ENCODE measurements at regions not wholly inside any gene's neighbourhood (a gene's known extent, or its start where the extent isn't known, plus 50 kb on each side); places are given as distances from the start of the nearest gene placed in this dataset.

DNA sequence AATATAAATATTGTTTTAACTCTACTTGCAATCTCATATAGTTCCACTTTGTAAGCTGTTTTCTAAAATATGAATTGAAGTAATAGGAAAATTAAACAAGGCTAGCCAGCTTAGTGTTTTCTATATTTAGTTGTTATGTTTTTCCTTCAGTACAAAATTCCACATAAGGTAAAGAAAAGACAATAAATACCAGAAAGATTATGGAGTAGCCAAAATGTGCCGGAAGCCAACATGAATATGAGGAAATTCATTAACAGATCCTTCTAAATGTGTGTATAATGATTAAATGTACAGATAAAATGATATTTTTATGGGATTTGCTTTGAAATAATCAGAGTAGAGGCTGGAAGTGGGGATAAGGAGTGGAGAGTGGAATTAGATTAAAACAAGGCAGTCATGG is 52.5 kb upstream of the COL21A1 start:
- H3K9me3 ChIP-seq (ENCODE audit: control insufficient read depth, insufficient read depth, low read length), result no peaks in the 10 kb centered on the region
- no peaks in the 10 kb centered on the region for H3K27me3 ChIP-seq (ENCODE audit: control insufficient read depth, insufficient read depth, low read length)
- no peaks in the 10 kb centered on the region for H3K4me1 ChIP-seq (ENCODE audit: control insufficient read depth, insufficient read depth, low read length)
- DNase-seq (ENCODE audit: low read depth in 4 of 6, low spot score in 6 of 6), result no peak
- WGBS (ENCODE audit: insufficient coverage), result 100% methylated on average over 1 of the region's 1 CpG
- H3K27ac ChIP-seq (ENCODE audit: low read depth, low read length), result no peak overlapping the region
- no peaks in the 10 kb centered on the region for H3K36me3 ChIP-seq (ENCODE audit: control insufficient read depth, insufficient read depth, low read length)
- H3K4me3 ChIP-seq (ENCODE audit: low read depth, low read length), result no peak overlapping the region

DNA sequence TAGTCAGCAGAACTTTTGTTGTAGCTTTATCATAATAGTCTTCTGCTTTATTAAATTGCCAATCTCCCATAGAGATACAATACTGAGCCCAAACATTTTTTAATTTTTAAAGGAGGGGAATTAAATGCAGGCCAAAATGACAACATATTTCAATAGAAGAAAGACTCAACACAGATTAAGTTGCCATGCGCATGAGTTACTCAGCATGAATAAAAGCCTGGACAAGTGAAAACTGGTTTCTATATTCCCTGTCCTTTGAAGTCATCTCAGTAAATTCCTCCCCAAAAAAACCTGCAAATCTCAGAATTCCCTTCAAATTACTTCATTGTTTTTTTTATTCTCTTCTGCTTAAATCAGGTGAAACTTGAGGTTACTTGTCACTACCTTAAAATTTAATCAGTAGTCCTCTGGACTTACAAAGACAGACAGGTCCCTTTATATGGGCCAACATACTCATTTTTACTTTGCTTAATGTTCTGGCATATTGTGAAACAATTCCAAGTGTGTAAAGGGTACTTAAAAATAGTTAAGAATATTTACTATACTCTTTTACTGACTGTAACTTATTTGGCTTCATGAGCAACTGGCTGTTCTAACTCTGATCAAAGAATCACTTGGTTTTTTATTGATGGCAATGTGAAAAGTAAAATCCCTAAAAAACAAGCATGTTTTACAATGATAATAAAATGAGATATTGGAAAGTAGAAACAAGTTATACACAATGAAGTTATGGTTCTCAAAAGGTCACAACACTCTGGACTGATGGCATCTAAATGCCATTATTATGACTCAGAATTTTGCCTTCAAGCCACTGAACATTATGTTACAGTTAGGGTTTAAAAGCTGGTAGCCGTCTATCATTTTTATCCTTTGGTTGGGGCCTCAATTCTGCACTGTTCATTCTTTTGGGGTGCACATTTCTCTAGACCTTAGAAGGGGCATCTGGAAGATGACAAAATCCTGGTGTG is 49.9 kb upstream of the COL21A1 start:
- DNase-seq (ENCODE audit: low read depth in 4 of 6, low spot score in 6 of 6), result no peak
- H3K9me3 ChIP-seq (ENCODE audit: control insufficient read depth, insufficient read depth, low read length), result no peaks in the 10 kb centered on the region
- peak overlapping the region; percentile 52 for H3K27ac ChIP-seq (ENCODE audit: low read depth, low read length)
- no peaks in the 10 kb centered on the region for H3K27me3 ChIP-seq (ENCODE audit: control insufficient read depth, insufficient read depth, low read length)
- H3K36me3 ChIP-seq (ENCODE audit: control insufficient read depth, insufficient read depth, low read length), result no peaks in the 10 kb centered on the region
- no peaks in the 10 kb centered on the region for H3K4me1 ChIP-seq (ENCODE audit: control insufficient read depth, insufficient read depth, low read length)
- H3K4me3 ChIP-seq (ENCODE audit: low read depth, low read length), result no peak overlapping the region
- WGBS (ENCODE audit: insufficient coverage), result no CpG with 5 or more reads among the region's 2 CpGs
